GM12864 (cell line): ENCODE measurements at regions not wholly inside any gene's neighbourhood (a gene's known extent, or its start where the extent isn't known, plus 50 kb on each side); places are given as distances from the start of the nearest gene placed in this dataset.

Experiments used
- DNase-seq: peaks from one replicate; pipeline ENCODE4 v3.0.0-alpha.2; 2011; ENCODE audit warnings: low read depth
- H3K4me3 ChIP-seq: 2 replicates; pipeline ENCODE4 v1.5.1; 2011; ENCODE audit warnings: mild to moderate bottlenecking, low read depth, low read length, control low read depth
- TF ChIP-seq, protein P1 (sequence below): IDR thresholded peaks from 2 replicates; pipeline ENCODE4 v1.5.1; 2011; ENCODE audit warnings: low read depth, mild to moderate bottlenecking, moderate library complexity, low read length, control low read depth, inconsistent platforms; ENCODE audit errors: missing control alignments

DNA sequence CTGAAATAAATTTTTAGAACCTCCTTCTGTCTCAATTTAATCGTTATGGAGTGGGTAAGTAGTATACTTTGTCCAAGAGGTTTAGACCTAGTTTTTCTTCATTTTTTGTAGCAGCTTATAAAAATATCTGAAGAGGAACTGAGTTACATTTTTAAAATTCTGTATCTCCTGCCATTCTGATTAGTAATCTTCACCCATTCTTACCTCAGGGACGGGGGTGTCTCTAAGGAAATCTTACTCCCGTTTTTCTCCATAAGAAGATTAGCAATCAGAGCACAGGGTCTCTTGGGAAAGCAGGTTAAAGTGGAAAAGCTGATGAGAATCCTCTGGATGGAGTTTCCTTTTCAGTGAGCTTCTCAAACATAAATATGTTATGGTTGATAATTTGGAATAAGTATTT lies 259.3 kb upstream of the FAM83B start:
- TF ChIP-seq, protein P1, sequence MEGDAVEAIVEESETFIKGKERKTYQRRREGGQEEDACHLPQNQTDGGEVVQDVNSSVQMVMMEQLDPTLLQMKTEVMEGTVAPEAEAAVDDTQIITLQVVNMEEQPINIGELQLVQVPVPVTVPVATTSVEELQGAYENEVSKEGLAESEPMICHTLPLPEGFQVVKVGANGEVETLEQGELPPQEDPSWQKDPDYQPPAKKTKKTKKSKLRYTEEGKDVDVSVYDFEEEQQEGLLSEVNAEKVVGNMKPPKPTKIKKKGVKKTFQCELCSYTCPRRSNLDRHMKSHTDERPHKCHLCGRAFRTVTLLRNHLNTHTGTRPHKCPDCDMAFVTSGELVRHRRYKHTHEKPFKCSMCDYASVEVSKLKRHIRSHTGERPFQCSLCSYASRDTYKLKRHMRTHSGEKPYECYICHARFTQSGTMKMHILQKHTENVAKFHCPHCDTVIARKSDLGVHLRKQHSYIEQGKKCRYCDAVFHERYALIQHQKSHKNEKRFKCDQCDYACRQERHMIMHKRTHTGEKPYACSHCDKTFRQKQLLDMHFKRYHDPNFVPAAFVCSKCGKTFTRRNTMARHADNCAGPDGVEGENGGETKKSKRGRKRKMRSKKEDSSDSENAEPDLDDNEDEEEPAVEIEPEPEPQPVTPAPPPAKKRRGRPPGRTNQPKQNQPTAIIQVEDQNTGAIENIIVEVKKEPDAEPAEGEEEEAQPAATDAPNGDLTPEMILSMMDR: no peak
- no peak overlapping the region for H3K4me3 ChIP-seq
- no peak for DNase-seq

DNA sequence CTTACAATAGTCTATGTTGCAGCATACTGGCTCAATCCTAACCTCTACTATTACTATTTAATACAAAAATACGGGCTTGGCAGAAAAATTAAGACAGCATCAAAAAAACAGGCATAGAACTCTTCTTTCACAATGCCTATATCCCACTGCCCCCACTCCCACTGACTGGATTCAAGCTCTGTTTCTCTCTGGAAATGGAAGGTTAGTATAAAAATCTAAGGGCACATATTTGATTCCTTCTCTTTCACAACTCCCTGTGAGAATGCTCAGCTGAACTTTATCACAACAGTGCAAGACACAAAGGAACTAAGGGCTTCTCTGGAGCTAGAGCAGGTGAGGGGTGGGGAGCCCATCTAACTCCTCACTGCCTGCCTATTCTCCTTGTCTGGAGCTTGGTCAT lies 258.4 kb upstream of the FAM83B start:
- TF ChIP-seq, protein P1: no peak
- DNase-seq: no peak

DNA sequence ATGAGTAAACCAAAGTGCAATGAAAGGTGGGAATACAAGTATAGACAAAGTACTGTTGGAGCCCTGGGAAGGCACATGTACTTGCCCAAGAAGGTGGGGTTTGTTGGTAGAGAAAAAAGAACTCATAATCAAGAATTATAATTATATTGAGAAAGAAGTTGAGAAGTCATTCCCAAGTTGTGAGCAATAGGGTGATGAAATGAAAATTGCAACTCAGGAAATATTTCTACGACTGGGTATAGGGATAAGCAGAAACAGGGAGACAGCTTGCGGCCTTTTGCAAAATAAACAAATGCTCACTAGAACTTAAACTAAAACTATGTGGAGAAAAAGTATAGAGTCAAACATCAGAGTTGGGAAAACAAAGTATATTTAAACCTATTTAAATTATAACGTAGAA lies 250.7 kb upstream of the FAM83B start:
- TF ChIP-seq, protein P1: no peak
- no peak overlapping the region for H3K4me3 ChIP-seq
- DNase-seq: no peak

More for the DNA sequence above, 258.4 kb upstream of the FAM83B start:
- H3K4me3 ChIP-seq: no peak overlapping the region

DNA sequence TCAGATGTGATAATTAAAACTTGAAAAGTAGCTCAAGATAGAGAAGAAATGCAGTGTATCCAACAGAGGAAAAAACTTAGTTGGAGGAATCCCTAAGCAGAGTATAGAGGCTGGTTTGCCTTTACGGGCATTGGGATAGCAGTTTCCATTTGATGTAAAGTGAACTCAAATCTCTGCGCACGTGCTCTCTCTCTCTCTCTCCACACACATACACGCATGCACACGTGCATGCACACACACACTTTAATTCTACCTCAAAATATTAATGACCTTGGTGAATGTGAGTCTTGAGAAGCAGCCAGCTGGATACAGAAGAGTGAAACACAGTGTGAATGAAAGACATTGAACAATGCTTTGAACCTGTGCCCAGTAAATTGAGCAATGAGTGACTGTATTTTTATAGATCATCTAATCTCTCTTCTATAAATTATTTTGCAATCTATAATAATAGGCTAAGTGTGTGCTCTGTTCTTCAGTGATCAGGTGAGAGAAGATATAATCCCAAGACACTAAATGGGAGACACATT lies 247.7 kb upstream of the FAM83B start:
- no peak for DNase-seq
- TF ChIP-seq, protein P1: no peak
- no peak overlapping the region for H3K4me3 ChIP-seq

DNA sequence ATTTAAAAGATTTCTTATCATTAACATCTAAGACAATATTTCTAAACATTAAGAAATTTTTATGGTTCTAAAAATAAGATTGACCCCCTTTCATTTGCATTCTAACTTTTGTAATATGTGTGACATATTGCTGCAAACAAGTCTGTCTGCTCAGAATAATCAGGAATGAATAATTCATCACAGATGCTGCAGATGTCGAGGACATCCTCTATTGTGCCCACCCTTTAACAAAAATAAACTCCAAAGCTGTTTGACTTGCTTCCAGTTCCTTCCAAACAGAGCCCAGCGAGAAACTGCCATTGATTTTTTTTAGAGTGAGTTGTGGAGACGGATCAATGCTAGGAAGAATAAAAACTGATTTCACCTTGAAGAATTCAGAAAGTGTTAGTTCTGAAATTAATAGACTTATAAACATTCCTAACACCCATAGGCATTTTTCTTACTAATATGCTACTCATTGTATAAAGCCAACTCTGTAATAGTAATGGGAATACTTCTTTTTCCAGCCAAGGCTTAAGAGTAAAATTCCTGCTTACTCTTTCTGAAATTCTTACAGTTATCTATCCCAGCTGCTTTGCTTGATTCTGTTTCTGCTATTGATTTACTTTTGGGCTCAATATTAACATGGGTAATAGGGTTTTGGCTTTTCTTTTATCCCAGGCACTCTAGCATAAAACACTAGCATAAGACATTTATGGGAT lies 244.8 kb upstream of the FAM83B start:
- no peak overlapping the region for H3K4me3 ChIP-seq
- TF ChIP-seq, protein P1: no peak
- DNase-seq: no peak

DNA sequence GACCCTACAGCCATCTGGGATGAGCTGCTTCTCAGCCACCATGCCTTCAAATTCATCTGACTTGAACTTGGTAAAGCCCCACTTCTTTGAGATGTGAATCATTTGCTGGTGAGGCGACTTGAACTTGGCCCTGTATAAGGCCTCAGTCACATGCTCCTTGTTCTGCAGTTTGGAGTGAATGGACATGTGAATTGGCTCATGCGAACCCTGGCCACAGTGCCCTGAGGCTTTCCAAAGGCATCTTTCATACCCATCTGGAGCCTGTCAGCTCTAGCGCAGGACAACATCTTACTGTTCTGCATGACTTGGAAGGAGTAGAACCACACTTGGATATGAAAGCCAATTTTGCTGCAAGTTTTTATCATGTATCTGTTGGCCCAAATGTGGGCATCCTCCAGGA lies 244.0 kb upstream of the FAM83B start:
- TF ChIP-seq, protein P1: no peak
- H3K4me3 ChIP-seq: no peak overlapping the region
- DNase-seq: no peak

DNA sequence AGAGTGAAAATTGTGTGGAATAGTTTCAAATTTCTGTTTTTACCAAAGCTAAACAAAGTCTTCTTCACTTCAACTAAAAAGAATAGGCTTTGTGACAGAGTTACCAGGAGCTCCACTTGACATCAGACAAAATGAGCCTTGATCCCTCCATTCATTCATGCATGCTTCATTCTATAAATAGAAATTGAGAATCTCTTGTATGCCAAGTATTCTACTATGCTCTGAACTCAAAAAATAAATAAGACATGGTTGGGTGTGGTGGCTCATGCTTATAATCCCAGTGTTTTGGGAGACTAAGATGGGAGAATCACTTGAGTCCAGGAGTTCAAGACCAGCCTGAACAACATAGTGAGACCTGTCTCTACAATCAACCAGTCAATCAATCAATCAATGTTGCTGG lies 236.6 kb upstream of the FAM83B start:
- DNase-seq: no peak
- H3K4me3 ChIP-seq: no peak overlapping the region
- TF ChIP-seq, protein P1: no peak
